RPMI7951 (cell line): ENCODE measurements at regions not wholly inside any gene's neighbourhood (a gene's known extent, or its start where the extent isn't known, plus 50 kb on each side); places are given as distances from the start of the nearest gene placed in this dataset.

ENCODE experiments used
- DNase-seq: peaks from one replicate; pipeline ENCODE4 v3.0.0-alpha.2; 2012; ENCODE audit warnings: low read depth

DNA sequence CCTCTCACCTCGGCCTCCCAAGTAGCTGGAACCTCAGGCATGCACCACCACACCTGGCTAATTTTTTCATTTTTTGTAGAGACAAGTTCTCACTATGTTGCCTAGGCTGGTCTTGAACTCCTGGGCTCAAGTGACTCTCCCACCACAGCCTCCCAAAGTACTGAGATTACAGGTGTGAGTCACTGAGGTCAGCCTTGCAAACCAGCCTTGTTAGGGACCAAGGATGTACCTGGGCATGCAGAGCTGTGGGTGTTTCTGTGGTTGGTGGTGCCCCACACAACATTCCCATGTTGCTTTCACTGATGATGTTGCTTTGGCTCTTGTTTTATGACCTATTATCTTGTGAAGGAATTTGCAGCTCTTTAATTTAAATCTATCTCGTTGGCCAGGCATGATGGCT is 54.8 kb downstream of the OTUD1 start:
- DNase-seq: no peak

DNA sequence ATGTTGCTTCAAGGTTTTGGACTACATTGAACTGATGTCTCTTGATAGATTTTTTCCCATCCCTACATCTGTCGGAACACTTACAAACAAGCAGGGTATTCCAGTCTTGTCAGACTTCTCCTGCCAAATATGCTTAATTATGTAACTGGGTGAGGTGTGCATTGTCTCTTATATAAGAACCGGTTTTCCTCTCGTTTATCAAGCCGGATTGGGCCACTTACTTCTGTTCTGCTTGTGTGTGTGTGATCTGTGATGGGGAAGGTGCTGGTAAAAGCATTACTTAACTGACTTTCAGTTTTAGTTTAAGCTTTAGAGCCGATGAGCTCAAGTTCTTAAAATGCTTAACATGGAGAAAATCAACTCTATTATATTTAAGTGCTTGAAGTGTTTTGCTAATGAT is 57.9 kb downstream of the OTUD1 start:
- no peak for DNase-seq

- DNase-seq: no peak
Observed at GRCh38 chr10:23499372-23500132, 60.7 kb downstream of the OTUD1 start.

- no peak for DNase-seq
Observed at GRCh38 chr10:23505797-23506465, 67.1 kb downstream of the OTUD1 start.

DNA sequence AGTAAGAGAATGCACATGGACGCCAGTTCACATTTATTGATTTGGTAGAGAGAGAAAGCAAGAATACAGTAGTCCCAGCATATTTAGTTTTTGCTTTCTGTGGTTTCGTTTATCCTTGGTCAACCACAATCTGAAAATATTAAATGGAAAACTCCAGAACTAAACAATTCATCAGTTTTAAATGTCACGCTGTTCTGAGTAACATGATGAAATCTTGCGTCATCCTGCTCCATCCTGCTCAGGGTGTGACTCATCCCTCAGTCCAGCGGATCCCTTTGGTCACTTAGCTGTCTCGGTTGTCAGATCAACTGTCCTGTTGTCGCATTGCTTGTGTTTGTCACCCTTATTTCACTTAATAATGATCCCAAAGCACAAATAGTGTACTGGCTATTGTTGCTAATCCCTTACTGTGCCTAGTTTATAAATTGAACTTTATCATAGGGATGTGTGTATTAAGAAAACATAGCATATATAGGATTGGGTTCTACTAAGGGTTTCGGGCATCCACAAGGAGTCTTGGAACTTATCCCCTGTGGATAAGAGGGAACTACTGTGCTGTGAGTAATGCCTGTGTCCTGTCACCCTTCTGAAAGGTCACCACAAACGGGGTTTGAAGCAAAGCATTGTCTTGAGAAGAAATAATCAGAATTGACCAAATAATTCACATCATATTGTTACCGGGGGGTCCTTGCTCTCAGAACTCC is 73.6 kb downstream of the OTUD1 start:
- DNase-seq: peak; percentile 85

GRCh38 chr10:23513621-23514020 is 74.7 kb downstream of the OTUD1 start:
- DNase-seq: peak; percentile 28

DNA sequence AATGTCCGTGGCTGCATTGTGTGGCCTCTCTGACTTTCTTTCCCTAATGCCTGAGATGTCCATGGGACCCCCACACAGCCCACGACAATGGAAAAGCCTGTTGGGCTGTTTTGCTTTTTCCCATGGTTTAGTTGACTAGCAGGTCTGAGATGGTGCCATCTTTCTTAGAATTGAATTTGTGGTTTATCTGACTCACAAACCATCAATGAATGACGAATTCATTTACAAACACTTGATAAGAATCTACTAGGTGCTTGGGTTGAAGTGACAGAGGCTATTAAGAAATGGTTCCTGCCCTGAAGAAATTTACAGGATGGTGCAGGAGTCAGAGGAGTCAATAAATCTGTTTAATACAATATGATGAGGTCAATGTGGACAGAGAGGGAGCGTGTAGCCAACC is 75.4 kb downstream of the OTUD1 start:
- peak; percentile 72 for DNase-seq

DNA sequence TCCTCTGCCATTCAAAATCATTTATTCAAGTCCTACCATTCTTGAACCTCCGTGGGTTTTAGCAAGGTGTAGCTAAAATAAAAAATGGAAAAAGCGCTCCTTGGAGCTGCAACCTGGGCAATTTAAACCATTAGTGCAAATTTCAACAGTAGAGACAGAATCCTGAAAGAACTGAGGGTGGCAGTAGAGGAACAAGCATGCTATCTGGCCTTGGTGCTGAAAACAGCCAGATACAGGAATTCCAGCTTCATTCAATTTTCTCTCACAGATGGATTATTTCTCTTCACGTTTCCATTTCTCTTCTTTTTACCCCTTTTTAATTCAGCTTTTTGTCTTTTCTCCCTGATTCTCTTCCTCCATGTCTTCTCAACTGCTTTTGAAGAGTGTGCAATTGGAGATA is 77.7 kb downstream of the OTUD1 start:
- peak; percentile 42 for DNase-seq

- DNase-seq: no peak
Observed at GRCh38 chr10:23517155-23517554, 78.3 kb downstream of the OTUD1 start.

GRCh38 chr10:23521735-23522134 is 82.9 kb downstream of the OTUD1 start:
- DNase-seq: no peak

GRCh38 chr10:23522345-23522744 is 83.5 kb downstream of the OTUD1 start:
- no peak for DNase-seq

- peak; percentile 28 for DNase-seq
Observed at GRCh38 chr10:23523251-23523650, 84.4 kb downstream of the OTUD1 start.

DNA sequence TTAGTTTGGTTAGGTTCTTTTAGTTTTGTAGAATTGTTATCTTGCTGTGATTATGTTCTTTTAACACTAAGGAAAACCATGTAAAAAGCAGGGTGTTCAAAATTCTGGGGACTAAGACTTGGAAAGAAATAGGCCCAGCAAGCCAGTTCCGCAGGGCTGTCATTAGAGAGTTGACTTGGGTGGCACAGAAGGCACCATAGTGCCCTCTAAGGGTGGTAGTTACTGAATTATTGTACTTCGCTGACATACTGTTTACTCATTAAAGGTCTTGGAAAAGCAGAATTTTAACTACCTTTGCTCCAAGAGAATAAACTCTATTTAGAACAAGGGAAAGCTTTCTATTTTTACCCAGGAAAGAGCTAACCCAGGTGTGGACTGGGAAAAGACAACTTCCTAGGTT is 86.5 kb downstream of the OTUD1 start:
- DNase-seq: peak; percentile 33

DNA sequence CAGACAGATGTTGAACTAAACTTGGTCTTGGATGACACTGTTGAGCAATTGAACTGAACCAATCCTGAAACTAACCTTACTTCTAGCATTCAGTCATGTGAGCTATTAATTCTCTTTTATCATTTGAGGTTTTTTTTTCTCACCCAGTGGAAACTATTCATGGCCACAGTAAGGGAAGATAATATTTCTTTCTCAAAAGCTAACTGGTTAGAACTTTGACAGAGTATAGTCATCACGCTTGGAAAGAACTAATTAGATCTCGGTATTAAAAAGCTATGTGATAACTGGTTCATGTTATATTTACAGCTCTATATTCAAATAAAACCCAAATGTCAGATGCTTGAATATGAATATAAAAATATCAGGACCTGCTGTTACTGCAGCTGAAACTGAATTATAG is 89.5 kb downstream of the OTUD1 start:
- no peak for DNase-seq

DNA sequence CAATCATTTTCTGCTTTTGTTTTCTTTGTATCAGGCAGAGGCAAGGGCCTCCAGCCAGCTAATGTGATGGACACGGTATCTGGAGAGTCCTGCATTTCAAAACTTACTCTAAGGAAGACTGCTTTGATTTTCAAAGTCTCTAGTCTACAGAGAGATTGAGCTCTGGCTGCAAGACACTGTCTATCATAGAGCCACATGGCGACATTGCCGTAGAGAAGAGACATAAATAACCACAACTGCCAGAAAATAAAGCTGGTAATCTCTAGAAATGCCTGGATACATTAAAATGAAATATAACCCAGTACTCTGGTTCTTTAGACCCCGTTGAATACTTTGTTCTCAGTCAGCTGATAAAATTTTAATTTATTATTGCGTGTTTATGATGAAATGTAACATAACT is 90.8 kb downstream of the OTUD1 start:
- no peak for DNase-seq

- no peak for DNase-seq
Observed at GRCh38 chr10:23530079-23530478, 91.2 kb downstream of the OTUD1 start.

- no peak for DNase-seq
Observed at GRCh38 chr10:23533212-23533611, 94.3 kb downstream of the OTUD1 start.

- no peak for DNase-seq
Observed at GRCh38 chr10:23534326-23534725, 95.5 kb downstream of the OTUD1 start.

DNA sequence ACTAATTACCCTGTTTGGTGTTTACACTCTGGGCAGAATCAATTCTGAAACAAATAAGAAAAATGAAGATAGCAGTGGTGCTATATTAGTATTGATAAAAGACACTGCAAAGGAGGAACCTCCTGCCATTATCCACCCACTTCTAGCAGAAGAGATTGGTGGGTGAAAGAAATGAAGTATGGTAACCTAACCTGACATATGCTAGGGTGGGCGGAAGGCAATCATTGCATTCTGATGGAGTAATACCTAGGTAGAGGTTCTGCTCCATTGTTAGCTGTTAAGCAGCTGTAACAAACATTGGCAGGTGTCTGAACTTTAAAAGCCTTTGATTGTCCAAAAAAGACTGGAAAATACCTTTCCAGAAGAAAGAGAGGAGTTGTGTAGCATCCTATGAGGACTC is 95.9 kb downstream of the OTUD1 start:
- no peak for DNase-seq

- DNase-seq: no peak
Observed at GRCh38 chr10:23535381-23535780, 96.5 kb downstream of the OTUD1 start.

DNA sequence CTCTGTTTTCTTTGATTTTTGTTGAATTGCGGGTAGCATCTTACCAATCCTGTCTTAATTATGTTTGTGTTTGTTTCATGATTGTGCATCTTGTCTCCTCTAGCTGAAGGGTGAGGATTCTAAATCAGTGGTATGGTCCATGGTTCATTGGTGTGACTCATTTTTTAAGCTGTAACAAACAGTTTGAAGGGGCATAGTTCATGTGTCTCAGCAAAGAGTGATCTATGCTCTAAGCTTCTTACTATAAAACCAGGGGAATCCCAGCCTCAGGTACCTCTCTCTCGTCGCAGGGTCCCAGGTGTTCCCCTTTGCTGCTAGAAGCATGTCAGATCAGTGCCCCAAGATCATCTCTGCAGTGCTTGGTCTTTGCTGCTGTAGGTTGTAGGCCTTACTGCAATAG is 100.1 kb downstream of the OTUD1 start:
- DNase-seq: no peak

- no peak for DNase-seq
Observed at GRCh38 chr10:23540401-23541030, 101.6 kb downstream of the OTUD1 start.
